Stomach (tissue), 8 donors: ENCODE measurements at regions not wholly inside any gene's neighbourhood (a gene's known extent, or its start where the extent isn't known, plus 50 kb on each side); places are given as distances from the start of the nearest gene placed in this dataset.

Experiments used
- DNase-seq, 2 donors: peaks; one replicate each; pipeline versions ENCODE4 v3.0.0 to v3.0.0-alpha.2; 2013 to 2019
- H3K27ac ChIP-seq, 5 donors: fragments of 200-600 bp in 4 of 5; sonication (generic) in 4 of 5; one replicate each; pipeline ENCODE4 v1.5.1; 2013 to 2019; ENCODE audit warnings: mild to moderate bottlenecking in 1 of 5, moderate library complexity in 1 of 5
- H3K27me3 ChIP-seq, 3 donors: fragments of 200-600 bp; sonication (generic); one replicate each; pipeline ENCODE4 v1.5.1; 2017 to 2019; ENCODE audit warnings: mixed run types in 1 of 3
- H3K36me3 ChIP-seq, 4 donors: fragments of 200-600 bp; sonication (generic); 1 replicate in 3 of 4; 2 replicates in 1 of 4; pipeline ENCODE4 v1.5.1; 2016 to 2019
- H3K4me1 ChIP-seq, 4 donors: fragments of 200-600 bp; sonication (generic); one replicate each; pipeline ENCODE4 v1.5.1; 2016 to 2019
- H3K4me3 ChIP-seq, 4 donors: fragments of 200-600 bp; sonication (generic) in 3 of 4; one replicate each; pipeline ENCODE4 v1.5.1; 2016 to 2019; ENCODE audit warnings: mild to moderate bottlenecking in 1 of 4
- H3K9me3 ChIP-seq, 4 donors: fragments of 200-600 bp; sonication (generic); one replicate each; pipeline ENCODE4 v1.5.1; 2016 to 2019
- EP300 ChIP-seq: sonication (generic); formaldehyde crosslinking; IDR thresholded peaks from one replicate; pipeline ENCODE4 v1.6.1; 2017; ENCODE audit warnings: antibody characterized with exemption
- POLR2A ChIP-seq, 4 donors: fragments of 450-650 bp; IDR thresholded peaks; one replicate each; pipeline ENCODE4 v1.6.1; 2016; ENCODE audit warnings: antibody characterized with exemption in 4 of 4, control low read depth in 2 of 4, mild to moderate bottlenecking in 1 of 4, moderate library complexity in 1 of 4
- POLR2AphosphoS5 ChIP-seq, 3 donors: sonication (generic); formaldehyde crosslinking; IDR thresholded peaks; one replicate each; pipeline ENCODE4 v1.6.1; 2016; ENCODE audit warnings: antibody characterized with exemption in 3 of 3
- WGBS, 5 donors: extraction: QIAGEN DNeasy Blood & Tissue Kit in 3 of 5; methylation state at CpG; one replicate each; pipeline versions ENCODE4 v1.1.5 to v1.1.7; 2013 to 2018; 5-methylcytosine and 5-hydroxymethylcytosine counted together
- intact Hi-C: fragments of 100-400 bp; cut with DNase I; formaldehyde crosslinking; loops from one replicate; pipeline ENCODE4 v1.15.1; 2023; ENCODE audit warnings: low total_unique reads
- TF ChIP-seq, protein P1 (sequence below), 7 experiments: fragments of 450-650 bp in 4 of 7; fragments of 200-600 bp in 3 of 7; sonication (generic) in 3 of 7; IDR thresholded peaks; one replicate each; pipeline ENCODE4 v1.5.1; 2016 to 2019; ENCODE audit warnings: antibody characterized with exemption in 7 of 7, control low read depth in 2 of 7, mild to moderate bottlenecking in 1 of 7
- donor health status: healthy with polysubstance abuse.
- donor health status: Bipolar disorder and iron deficiency.
- donor health status: healthy.

- Histone ChIP-seq H3K4me1 (no peaks in the 10 kb centered on the region), H3K9me3 (no peaks in the 10 kb centered on the region), H3K4me3 (no peak overlapping the region), H3K27me3 (peaks cover 0 to 20% (median 4%) of the 10 kb centered on the region in 3 donors), H3K27ac (no peak overlapping the region), H3K36me3 (no peaks in the 10 kb centered on the region)
- TF ChIP-seq EP300 (no peak), POLR2AphosphoS5 (IDR thresholded peaks at IDR 0.05) (no peak)
- DNase-seq = peak in 1 of 2 donors; percentile 8
- WGBS, 5 donors = 29 to 54% (median 50%) methylated on average over 1 of the region's 1 CpG
- intact Hi-C loops = loop anchor here (10.0 kb wide), 2 partner anchors 235 to 545 kb away; no protein-coding TSS in a partner anchor
These were observed 82.6 kb downstream of the C18orf54 start for GRCh38 chr18:54440292-54440691.

DNA sequence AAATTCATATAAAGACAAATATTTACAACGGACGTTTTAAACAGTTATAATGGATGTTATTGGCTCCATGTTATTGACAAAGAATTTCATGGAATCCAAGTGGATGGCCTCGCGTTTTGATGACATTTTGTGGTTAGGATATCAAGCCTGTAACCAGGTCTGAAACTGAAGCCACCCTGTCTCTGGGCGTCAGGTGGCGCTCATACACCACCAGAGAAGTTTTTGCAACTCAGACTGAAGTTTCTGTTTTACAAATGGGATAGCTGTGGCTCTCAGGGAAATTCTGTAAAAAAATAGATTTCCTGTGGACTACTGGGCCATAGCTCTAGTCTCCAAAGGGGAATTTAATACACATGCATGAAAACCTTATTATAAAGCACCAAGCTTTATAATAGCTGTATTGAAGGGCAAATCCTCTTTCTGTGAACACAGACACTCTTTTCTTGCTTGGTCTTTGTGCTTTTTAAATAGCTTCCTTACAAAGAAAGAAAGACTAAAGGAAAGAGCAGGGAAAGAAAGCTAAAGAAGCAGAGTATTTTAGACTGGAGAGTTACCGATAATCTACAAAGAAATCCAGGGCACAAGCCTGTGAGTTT, 86.7 kb downstream of the C18orf54 start:
- Histone ChIP-seq H3K9me3 (no peaks in the 10 kb centered on the region), H3K27ac (no peak overlapping the region), H3K4me3 (no peak overlapping the region), H3K36me3 (no peaks in the 10 kb centered on the region), H3K4me1 (no peaks in the 10 kb centered on the region), H3K27me3 (peaks cover 0 to 12% (median 0%) of the 10 kb centered on the region in 3 donors)
- peak; percentile 49 to 84 for DNase-seq
- TF ChIP-seq, protein P1, sequence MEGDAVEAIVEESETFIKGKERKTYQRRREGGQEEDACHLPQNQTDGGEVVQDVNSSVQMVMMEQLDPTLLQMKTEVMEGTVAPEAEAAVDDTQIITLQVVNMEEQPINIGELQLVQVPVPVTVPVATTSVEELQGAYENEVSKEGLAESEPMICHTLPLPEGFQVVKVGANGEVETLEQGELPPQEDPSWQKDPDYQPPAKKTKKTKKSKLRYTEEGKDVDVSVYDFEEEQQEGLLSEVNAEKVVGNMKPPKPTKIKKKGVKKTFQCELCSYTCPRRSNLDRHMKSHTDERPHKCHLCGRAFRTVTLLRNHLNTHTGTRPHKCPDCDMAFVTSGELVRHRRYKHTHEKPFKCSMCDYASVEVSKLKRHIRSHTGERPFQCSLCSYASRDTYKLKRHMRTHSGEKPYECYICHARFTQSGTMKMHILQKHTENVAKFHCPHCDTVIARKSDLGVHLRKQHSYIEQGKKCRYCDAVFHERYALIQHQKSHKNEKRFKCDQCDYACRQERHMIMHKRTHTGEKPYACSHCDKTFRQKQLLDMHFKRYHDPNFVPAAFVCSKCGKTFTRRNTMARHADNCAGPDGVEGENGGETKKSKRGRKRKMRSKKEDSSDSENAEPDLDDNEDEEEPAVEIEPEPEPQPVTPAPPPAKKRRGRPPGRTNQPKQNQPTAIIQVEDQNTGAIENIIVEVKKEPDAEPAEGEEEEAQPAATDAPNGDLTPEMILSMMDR (IDR thresholded peaks at IDR 0.05) = peak in 5 of 7 experiments; percentile 35 to 60 (median 47)
- TF ChIP-seq EP300 (no peak), POLR2A (IDR thresholded peaks at IDR 0.05) (no peak)
- intact Hi-C loops = loop anchor here (10.0 kb wide), 2 partner anchors 230 to 540 kb away; no protein-coding TSS in a partner anchor
- WGBS, 5 donors = 13 to 15% (median 13%) methylated on average over 7 of the region's 7 CpGs

DNA sequence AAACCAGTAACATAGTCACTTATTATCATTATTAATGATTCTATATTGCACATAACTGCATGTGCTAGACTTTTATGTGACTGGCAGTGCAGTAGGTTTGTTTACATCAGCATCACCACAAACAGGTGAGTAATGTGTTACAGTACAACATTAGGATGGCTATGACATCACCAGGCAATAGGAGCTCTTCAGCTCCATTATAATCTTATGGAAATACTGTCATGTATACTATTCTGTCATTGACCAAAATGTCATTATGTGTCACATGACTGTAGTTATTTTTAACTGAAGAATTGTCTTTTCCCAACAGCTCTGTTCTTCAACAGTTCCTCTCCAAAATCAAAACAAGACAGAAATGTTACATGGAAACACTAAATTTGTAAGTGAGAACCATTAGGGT, 96.3 kb downstream of the C18orf54 start:
- no peaks in the 10 kb centered on the region for H3K9me3 ChIP-seq
- H3K27ac ChIP-seq = no peak overlapping the region
- no peaks in the 10 kb centered on the region for H3K27me3 ChIP-seq
- H3K36me3 ChIP-seq = no peaks in the 10 kb centered on the region
- DNase-seq = no peak
- no peak overlapping the region for H3K4me3 ChIP-seq
- H3K4me1 ChIP-seq = no peaks in the 10 kb centered on the region
- intact Hi-C loops = no loop called here
- TF ChIP-seq POLR2A (IDR thresholded peaks at IDR 0.05) (no peak), EP300 (no peak), POLR2AphosphoS5 (IDR thresholded peaks at IDR 0.05) (no peak)
- TF ChIP-seq, protein P1 (IDR thresholded peaks at IDR 0.05) = no peak

DNA sequence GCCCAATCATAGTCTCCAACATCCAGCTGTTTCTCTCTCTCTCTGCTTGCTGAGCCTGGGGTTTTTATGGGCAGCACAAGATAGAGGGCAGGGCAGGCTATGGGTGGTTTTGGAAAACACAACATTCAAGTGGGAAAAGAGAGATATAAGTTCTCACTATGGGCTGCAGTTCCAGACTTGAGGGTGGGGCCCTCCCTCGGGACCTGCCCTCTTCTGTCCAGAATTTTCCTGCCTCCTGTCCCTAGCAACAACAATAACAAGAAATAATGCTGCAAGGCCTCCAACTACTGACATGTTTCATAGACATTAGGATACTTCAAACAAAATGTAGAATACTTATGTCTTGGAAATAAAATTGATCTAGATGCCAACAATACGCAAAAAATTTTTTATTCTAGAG, 107.8 kb downstream of the C18orf54 start:
- 54 to 85% (median 72%) methylated on average over 2 of the region's 2 CpGs for WGBS, 5 donors

More for the DNA sequence above, 107.8 kb downstream of the C18orf54 start:
- DNase-seq = no peak
- H3K4me3 ChIP-seq = no peak overlapping the region
- no peak for TF ChIP-seq EP300
- TF ChIP-seq, protein P1 (IDR thresholded peaks at IDR 0.05) = no peak
- no peak for TF ChIP-seq POLR2AphosphoS5 (IDR thresholded peaks at IDR 0.05)
- no peak overlapping the region for H3K27ac ChIP-seq
- H3K9me3 ChIP-seq = peaks cover 0 to 7% (median 2%) of the 10 kb centered on the region in 4 donors
- no peaks in the 10 kb centered on the region for H3K4me1 ChIP-seq
- no peaks in the 10 kb centered on the region for H3K27me3 ChIP-seq
- intact Hi-C loops = no loop called here
- no peaks in the 10 kb centered on the region for H3K36me3 ChIP-seq
